Dedifferentiated amniotic fluid mesenchymal stem cell (primary cell): ENCODE measurements at regions not wholly inside any gene's neighbourhood (a gene's known extent, or its start where the extent isn't known, plus 50 kb on each side); places are given as distances from the start of the nearest gene placed in this dataset.

Experiments used
- DNase-seq: peaks from one replicate; pipeline ENCODE4 v3.0.0-alpha.2; 2016; ENCODE audit errors: extremely low spot score

GRCh38 chr6:81241126-81242041 is 511.1 kb downstream of the TENT5A start:
- peak; percentile 41 for DNase-seq

DNA sequence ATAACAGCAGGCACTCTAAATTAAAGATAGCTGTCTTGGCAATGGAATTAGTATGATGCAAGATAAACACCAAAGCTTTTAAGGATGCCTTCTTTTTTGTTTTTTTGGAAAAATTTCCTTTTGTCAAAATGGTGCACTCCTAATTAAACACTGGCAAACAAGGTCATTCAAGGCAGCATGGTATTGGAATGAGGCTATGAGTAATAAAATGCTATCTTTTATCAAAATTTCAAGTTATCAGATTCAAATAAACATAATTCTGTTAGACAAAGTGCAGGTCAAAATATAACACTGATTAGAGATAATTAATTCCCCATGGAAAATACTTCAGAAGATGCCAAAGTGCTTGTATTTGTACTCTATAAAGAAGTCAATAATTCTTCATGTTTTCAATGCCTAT is 514.1 kb downstream of the TENT5A start:
- no peak for DNase-seq

DNA sequence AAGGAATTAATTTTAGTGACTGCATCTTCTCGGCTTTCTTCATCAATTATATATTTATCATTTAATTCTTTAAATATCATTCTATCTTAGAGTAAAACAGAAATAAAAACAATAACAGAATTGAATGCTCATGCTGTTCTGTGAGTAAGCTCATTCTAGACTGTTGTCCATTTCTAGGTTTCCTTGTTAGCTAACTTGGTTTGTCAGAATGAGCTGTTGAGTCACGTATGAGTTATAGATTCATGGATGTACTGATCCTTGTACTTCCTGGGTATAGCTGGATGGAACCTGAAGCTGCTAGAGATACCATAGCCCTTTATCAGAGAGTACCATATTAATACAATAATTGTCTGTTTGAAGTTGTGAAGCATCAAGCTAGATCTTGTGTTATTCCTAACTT is 515.3 kb downstream of the TENT5A start:
- no peak for DNase-seq

GRCh38 chr6:81235512-81235911 is 517.0 kb downstream of the TENT5A start:
- DNase-seq: no peak

DNA sequence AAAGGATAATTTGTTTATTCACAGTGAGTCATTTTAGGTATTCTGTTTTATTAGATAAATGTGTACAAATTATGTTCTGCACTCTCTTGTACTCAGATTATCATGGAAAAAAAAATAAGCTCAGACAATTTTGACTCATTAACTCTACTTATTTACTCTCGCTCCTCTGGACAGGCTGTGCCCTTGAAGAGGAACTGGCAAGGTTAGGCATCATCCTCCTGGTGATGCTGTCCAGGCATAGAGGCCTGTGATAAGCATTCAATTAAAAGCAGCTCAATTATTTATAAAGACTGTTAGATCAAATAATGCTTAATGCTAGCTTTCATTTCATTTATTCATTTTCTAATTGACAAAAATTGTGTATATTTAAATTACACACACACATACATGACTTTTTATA is 518.5 kb downstream of the TENT5A start:
- no peak for DNase-seq

DNA sequence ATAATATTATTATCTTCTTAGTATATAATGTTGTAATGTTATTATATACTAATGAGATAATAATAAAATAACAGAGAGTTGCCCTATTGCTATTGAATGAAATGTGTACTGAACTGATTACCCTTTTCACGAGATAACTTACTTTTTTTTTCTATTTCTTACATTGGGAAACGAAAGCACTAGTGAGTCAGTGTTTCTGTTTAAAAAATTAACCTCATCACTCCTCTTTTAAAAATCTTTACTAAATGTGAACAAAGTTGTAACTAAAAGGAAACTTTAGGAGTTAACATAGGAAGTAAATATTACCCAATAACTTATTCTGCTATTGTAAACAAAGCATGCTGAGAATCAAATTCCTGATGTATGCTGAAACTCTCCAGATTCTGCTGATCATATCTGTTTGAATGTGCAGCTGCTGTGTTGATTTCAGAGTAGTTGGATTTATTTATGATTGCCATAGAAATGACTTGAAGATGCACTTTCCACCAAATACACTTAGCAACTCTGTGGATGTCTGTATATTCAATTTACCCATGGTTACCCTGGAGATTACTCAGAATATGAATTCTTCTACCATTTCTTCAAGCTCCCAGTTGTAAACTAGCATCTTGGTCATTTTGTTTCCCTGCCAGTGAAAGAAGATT is 523.4 kb downstream of the TENT5A start:
- peak; percentile 77 for DNase-seq

DNA sequence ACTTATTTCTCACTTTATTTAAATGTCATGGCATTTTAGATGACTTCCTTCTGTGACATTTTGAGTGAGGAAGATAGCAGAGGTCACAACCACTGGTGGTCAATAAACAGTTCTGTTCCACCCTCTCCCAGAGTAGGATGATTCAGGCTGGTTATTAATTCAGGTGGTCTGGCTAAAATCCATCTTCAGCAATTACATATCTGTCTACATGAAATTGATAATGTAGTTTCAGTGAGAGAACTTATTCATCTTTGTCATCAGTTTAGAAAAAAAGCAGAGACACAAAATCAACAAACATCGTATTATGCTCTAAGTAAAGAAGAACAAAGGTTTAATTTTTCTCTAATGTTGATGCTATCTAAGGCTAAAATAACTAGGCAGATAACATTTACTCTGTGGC is 525.5 kb downstream of the TENT5A start:
- no peak for DNase-seq

GRCh38 chr6:81216668-81217067 is 535.8 kb downstream of the TENT5A start:
- no peak for DNase-seq

GRCh38 chr6:81215092-81215432 is 537.4 kb downstream of the TENT5A start:
- DNase-seq: no peak

DNA sequence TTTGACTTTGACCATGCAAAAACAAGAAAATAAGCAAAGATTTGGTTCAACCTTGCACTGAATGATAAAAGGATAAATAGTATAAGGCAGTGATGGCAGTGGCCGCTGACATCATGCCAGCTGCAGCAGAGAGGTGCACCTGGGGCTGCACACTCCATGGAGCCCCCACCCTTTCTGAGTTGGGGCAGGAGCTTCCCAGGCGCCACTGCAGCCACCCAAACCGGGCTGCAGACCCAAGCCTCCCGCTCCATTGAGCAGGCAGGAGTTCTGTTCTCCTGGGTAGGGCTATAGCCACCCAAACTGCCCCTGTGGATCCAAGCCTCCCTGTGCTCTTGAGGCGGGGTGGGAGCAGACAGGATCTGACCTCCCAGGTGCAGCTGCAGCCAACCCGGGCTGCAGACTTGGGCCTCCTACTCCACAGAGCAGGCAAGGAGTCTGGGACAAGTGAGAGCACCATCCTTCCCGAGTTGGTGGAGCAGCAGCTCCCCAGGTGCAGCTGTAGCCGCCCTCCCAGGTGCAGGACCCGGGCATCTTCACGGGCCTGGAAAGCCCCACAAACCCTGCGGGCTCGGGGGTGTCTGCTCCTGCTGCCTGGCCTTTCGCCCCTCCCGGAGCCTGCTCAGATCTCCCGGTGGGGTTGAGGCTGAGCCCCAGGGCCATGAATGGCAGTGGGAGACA is 537.9 kb downstream of the TENT5A start:
- no peak for DNase-seq

GRCh38 chr6:81204731-81205130 is 547.8 kb downstream of the TENT5A start:
- DNase-seq: peak; percentile 70

DNA sequence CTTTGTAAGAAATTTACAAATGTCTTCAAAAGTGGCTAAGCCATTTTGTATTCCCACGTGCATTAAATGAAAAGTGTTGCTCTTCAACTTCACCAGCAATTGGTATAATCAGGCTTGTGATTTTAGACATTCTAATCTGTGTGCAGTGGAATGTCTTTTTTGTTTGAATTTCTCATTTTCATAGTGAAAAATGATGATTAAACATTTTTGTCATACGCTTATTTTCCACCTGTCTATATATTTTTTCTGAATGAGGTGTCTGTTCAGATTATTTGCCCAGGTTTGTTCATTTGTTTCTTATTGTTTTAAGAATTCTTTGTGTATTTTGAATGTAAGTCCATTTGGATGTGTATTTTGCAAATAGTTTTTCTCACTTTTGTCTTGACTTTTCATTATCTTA is 558.1 kb downstream of the TENT5A start:
- no peak for DNase-seq

GRCh38 chr6:81172056-81172740 is 580.3 kb downstream of the TENT5A start:
- DNase-seq: peak; percentile 46

GRCh38 chr6:81169166-81169565 is 583.3 kb downstream of the TENT5A start:
- DNase-seq: no peak

- peak; percentile 20 for DNase-seq
These were observed 585.7 kb downstream of the TENT5A start for GRCh38 chr6:81166770-81167169.

- no peak for DNase-seq
These were observed 593.5 kb downstream of the TENT5A start for GRCh38 chr6:81158956-81159355.

- DNase-seq: no peak
These were observed 603.7 kb downstream of the TENT5A start for GRCh38 chr6:81148751-81149150.

DNA sequence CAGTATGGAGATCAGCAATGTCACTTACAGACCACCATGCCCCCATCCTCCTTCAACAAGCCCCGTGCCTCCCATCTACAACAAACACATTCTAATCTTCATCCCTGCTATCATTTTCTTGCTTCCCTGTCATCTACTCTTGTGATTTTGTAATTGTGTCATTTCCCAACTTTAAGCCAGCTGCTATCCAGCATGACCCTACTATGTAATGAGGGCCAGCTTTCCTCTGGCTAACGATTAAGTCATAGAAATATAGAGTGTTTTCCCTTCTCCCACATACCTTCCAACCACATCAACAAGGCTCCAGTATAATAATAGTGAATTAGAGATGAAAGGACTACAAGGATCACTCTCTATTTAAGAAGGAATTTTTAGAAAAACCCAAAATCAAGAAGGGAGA is 607.0 kb downstream of the TENT5A start:
- DNase-seq: no peak

DNA sequence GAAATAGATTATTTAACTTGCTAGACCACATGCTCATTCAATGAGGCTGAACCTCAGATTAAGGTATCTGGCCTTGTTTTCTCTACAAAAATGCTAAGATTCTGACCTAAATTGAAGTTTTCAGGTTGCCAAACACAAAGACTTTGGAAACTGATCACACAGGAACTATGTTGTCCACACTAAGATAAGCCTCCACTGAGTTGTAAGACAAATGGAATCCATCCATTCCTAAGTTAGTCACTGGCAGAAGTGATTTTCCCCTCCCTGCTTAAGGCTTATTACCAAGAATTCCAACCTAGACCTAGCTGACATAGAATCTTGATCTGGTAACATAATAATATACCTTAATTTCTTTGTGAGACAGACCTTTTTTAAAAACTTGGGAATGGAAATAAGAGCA is 608.1 kb downstream of the TENT5A start:
- DNase-seq: no peak

DNA sequence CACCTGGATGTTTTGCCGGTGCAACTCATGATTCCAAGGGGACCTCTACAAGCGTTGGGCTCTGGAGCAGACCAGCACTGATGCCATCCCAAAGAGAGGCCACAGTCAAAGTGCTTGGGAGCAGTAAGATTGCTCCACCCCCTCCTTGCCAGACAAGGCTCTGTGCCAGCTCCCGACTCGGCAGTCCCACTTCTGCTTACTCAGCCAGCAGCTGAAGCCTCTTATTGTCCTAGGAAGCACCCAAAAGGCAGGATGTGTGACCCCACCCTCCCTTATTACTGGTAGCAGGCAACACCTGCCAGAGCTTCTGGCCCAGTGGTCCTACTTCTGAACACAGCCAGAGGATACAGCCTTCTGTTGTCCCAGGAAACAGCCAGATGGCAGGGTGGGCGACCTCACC is 614.2 kb downstream of the TENT5A start:
- DNase-seq: no peak

DNA sequence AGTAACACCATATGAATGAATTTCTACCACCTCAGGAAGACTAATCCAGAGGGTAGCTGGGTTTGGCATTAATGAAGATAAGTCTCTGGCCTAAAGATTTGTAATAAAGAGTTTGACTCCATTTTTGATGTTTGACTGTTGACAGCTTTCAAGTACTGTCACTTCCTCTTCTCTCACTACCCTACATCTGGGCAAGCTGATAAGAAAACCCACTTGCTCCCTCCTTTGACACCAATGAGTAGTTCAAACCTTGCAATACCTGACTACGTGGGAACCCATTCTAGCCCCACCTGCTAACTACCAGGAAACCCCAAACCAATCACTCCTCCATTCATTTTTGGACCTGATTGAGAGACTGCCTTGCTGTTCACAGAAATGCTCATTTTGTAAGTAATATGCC is 621.5 kb downstream of the TENT5A start:
- DNase-seq: no peak

- DNase-seq: peak; percentile 31
These were observed 622.4 kb downstream of the TENT5A start for GRCh38 chr6:81130061-81130460.
